Glomerular visceral epithelial cell (primary cell): ENCODE measurements at regions not wholly inside any gene's neighbourhood (a gene's known extent, or its start where the extent isn't known, plus 50 kb on each side); places are given as distances from the start of the nearest gene placed in this dataset.

Source experiments
- DNase-seq: peaks from one replicate; pipeline ENCODE4 v3.0.0-alpha.2; 2016; ENCODE audit errors: extremely low spot score

- DNase-seq, result peak; percentile 38
These were observed 645.0 kb downstream of the PCDH7 start for GRCh38 chr4:31365006-31365690.

GRCh38 chr4:31366041-31366440, 645.9 kb downstream of the PCDH7 start:
- DNase-seq, result peak; percentile 67

- DNase-seq, result peak; percentile 56
These were observed 650.8 kb downstream of the PCDH7 start for GRCh38 chr4:31370866-31371465.

- DNase-seq, result no peak
These were observed 654.2 kb downstream of the PCDH7 start for GRCh38 chr4:31374256-31374960.

GRCh38 chr4:31375936-31376335, 655.8 kb downstream of the PCDH7 start:
- no peak for DNase-seq

GRCh38 chr4:31379364-31379763, 659.2 kb downstream of the PCDH7 start:
- DNase-seq, result no peak

GRCh38 chr4:31383767-31384166, 663.6 kb downstream of the PCDH7 start:
- DNase-seq, result no peak

- DNase-seq, result no peak
These were observed 670.7 kb downstream of the PCDH7 start for GRCh38 chr4:31390849-31391248.

- DNase-seq, result no peak
These were observed 671.8 kb downstream of the PCDH7 start for GRCh38 chr4:31391976-31392375.

- DNase-seq, result no peak
These were observed 672.8 kb downstream of the PCDH7 start for GRCh38 chr4:31392923-31393322.

- peak; percentile 1 for DNase-seq
These were observed 688.0 kb downstream of the PCDH7 start for GRCh38 chr4:31408121-31408520.

GRCh38 chr4:31411565-31411964, 691.4 kb downstream of the PCDH7 start:
- DNase-seq, result no peak

GRCh38 chr4:31415629-31416028, 695.5 kb downstream of the PCDH7 start:
- DNase-seq, result no peak

GRCh38 chr4:31416498-31416897, 696.3 kb downstream of the PCDH7 start:
- no peak for DNase-seq

- DNase-seq, result no peak
These were observed 696.9 kb downstream of the PCDH7 start for GRCh38 chr4:31417040-31417439.

GRCh38 chr4:31422006-31422405, 701.8 kb downstream of the PCDH7 start:
- no peak for DNase-seq

GRCh38 chr4:31427691-31428090, 707.5 kb downstream of the PCDH7 start:
- no peak for DNase-seq

GRCh38 chr4:31442236-31442635, 722.1 kb downstream of the PCDH7 start:
- no peak for DNase-seq

GRCh38 chr4:31445526-31445925, 725.4 kb downstream of the PCDH7 start:
- DNase-seq, result no peak

GRCh38 chr4:31455612-31456011, 735.4 kb downstream of the PCDH7 start:
- DNase-seq, result no peak

- peak; percentile 2 for DNase-seq
These were observed 738.6 kb downstream of the PCDH7 start for GRCh38 chr4:31458813-31459212.

- DNase-seq, result peak; percentile 54
These were observed 741.3 kb downstream of the PCDH7 start for GRCh38 chr4:31461421-31461820.

- no peak for DNase-seq
These were observed 747.6 kb downstream of the PCDH7 start for GRCh38 chr4:31467781-31468180.
